Stomach (tissue), 8 donors: ENCODE measurements at regions not wholly inside any gene's neighbourhood (a gene's known extent, or its start where the extent isn't known, plus 50 kb on each side); places are given as distances from the start of the nearest gene placed in this dataset.

Source experiments
- DNase-seq, 2 donors: peaks; one replicate each; pipeline versions ENCODE4 v3.0.0 to v3.0.0-alpha.2; 2013 to 2019
- H3K27ac ChIP-seq, 5 donors: fragments of 200-600 bp in 4 of 5; sonication (generic) in 4 of 5; one replicate each; pipeline ENCODE4 v1.5.1; 2013 to 2019; ENCODE audit warnings: mild to moderate bottlenecking in 1 of 5, moderate library complexity in 1 of 5
- H3K27me3 ChIP-seq, 3 donors: fragments of 200-600 bp; sonication (generic); one replicate each; pipeline ENCODE4 v1.5.1; 2017 to 2019; ENCODE audit warnings: mixed run types in 1 of 3
- H3K36me3 ChIP-seq, 4 donors: fragments of 200-600 bp; sonication (generic); 1 replicate in 3 of 4; 2 replicates in 1 of 4; pipeline ENCODE4 v1.5.1; 2016 to 2019
- H3K4me1 ChIP-seq, 4 donors: fragments of 200-600 bp; sonication (generic); one replicate each; pipeline ENCODE4 v1.5.1; 2016 to 2019
- H3K4me3 ChIP-seq, 4 donors: fragments of 200-600 bp; sonication (generic) in 3 of 4; one replicate each; pipeline ENCODE4 v1.5.1; 2016 to 2019; ENCODE audit warnings: mild to moderate bottlenecking in 1 of 4
- H3K9me3 ChIP-seq, 4 donors: fragments of 200-600 bp; sonication (generic); one replicate each; pipeline ENCODE4 v1.5.1; 2016 to 2019
- CTCF ChIP-seq, 7 experiments: fragments of 450-650 bp in 4 of 7; fragments of 200-600 bp in 3 of 7; sonication (generic) in 3 of 7; IDR thresholded peaks; one replicate each; pipeline ENCODE4 v1.5.1; 2016 to 2019; ENCODE audit warnings: antibody characterized with exemption in 7 of 7, control low read depth in 2 of 7, mild to moderate bottlenecking in 1 of 7
- EP300 ChIP-seq: sonication (generic); formaldehyde crosslinking; IDR thresholded peaks from one replicate; pipeline ENCODE4 v1.6.1; 2017; ENCODE audit warnings: antibody characterized with exemption
- POLR2A ChIP-seq, 4 donors: fragments of 450-650 bp; IDR thresholded peaks; one replicate each; pipeline ENCODE4 v1.6.1; 2016; ENCODE audit warnings: antibody characterized with exemption in 4 of 4, control low read depth in 2 of 4, mild to moderate bottlenecking in 1 of 4, moderate library complexity in 1 of 4
- POLR2AphosphoS5 ChIP-seq, 3 donors: sonication (generic); formaldehyde crosslinking; IDR thresholded peaks; one replicate each; pipeline ENCODE4 v1.6.1; 2016; ENCODE audit warnings: antibody characterized with exemption in 3 of 3
- WGBS, 5 donors: extraction: QIAGEN DNeasy Blood & Tissue Kit in 3 of 5; methylation state at CpG; one replicate each; pipeline versions ENCODE4 v1.1.5 to v1.1.7; 2013 to 2018; 5-methylcytosine and 5-hydroxymethylcytosine counted together
- intact Hi-C: fragments of 100-400 bp; cut with DNase I; formaldehyde crosslinking; loops from one replicate; pipeline ENCODE4 v1.15.1; 2023; ENCODE audit warnings: low total_unique reads
- donor health status: healthy with polysubstance abuse.
- donor health status: Bipolar disorder and iron deficiency.
- donor health status: healthy.

- Histone ChIP-seq H3K27ac (peak overlapping the region in 3 of 5 donors; percentile 26 to 50 (median 36)), H3K4me3 (no peak overlapping the region), H3K4me1 (peaks cover 0 to 36% (median 18%) of the 10 kb centered on the region in 4 donors), H3K27me3 (no peaks in the 10 kb centered on the region), H3K36me3 (no peaks in the 10 kb centered on the region), H3K9me3 (no peaks in the 10 kb centered on the region)
- intact Hi-C loops: no loop called here
- no peak for TF ChIP-seq EP300
- no peak for TF ChIP-seq POLR2A (IDR thresholded peaks at IDR 0.05)
- TF ChIP-seq CTCF (IDR thresholded peaks at IDR 0.05): no peak
- no peak for TF ChIP-seq POLR2AphosphoS5 (IDR thresholded peaks at IDR 0.05)
- 31 to 58% (median 35%) methylated on average over 4 of the region's 4 CpGs for WGBS, 5 donors
- DNase-seq: no peak
Measured at GRCh38 chr6:105593805-105594671, 191.2 kb upstream of the PREP start.

- WGBS, 5 donors: 55 to 75% (median 75%) methylated on average over 4 of the region's 4 CpGs
- H3K9me3 ChIP-seq: no peaks in the 10 kb centered on the region
- H3K27me3 ChIP-seq: no peaks in the 10 kb centered on the region
- intact Hi-C loops: no loop called here
- H3K27ac ChIP-seq: peak overlapping the region in 3 of 5 donors; percentile 26 to 50 (median 36)
- no peak for DNase-seq
- peaks cover 0 to 36% (median 18%) of the 10 kb centered on the region in 4 donors for H3K4me1 ChIP-seq
- TF ChIP-seq POLR2AphosphoS5 (IDR thresholded peaks at IDR 0.05) (no peak), CTCF (IDR thresholded peaks at IDR 0.05) (no peak), POLR2A (IDR thresholded peaks at IDR 0.05) (no peak), EP300 (no peak)
- H3K4me3 ChIP-seq: no peak overlapping the region
- no peaks in the 10 kb centered on the region for H3K36me3 ChIP-seq
Measured at GRCh38 chr6:105593056-105593690, 190.3 kb upstream of the PREP start.

GRCh38 chr6:105592329-105592728, 189.4 kb upstream of the PREP start:
- no peaks in the 10 kb centered on the region for H3K27me3 ChIP-seq
- no peak overlapping the region for H3K4me3 ChIP-seq
- intact Hi-C loops: no loop called here
- TF ChIP-seq EP300 (no peak), CTCF (IDR thresholded peaks at IDR 0.05) (no peak), POLR2AphosphoS5 (IDR thresholded peaks at IDR 0.05) (no peak), POLR2A (IDR thresholded peaks at IDR 0.05) (no peak)
- no peak for DNase-seq
- H3K27ac ChIP-seq: peak overlapping the region in 1 of 5 donors; percentile 50
- H3K4me1 ChIP-seq: peaks cover 0 to 36% (median 18%) of the 10 kb centered on the region in 4 donors
- 78 to 94% (median 92%) methylated on average over 2 of the region's 2 CpGs for WGBS, 5 donors
- no peaks in the 10 kb centered on the region for H3K36me3 ChIP-seq
- H3K9me3 ChIP-seq: no peaks in the 10 kb centered on the region

GRCh38 chr6:105591053-105591452, 188.2 kb upstream of the PREP start:
- intact Hi-C loops: no loop called here
- H3K36me3 ChIP-seq: no peaks in the 10 kb centered on the region
- TF ChIP-seq CTCF (IDR thresholded peaks at IDR 0.05) (no peak), POLR2AphosphoS5 (IDR thresholded peaks at IDR 0.05) (no peak), EP300 (no peak), POLR2A (IDR thresholded peaks at IDR 0.05) (no peak)
- H3K4me3 ChIP-seq: no peak overlapping the region
- H3K27me3 ChIP-seq: no peaks in the 10 kb centered on the region
- 87 to 92% (median 90%) methylated on average over 2 of the region's 2 CpGs for WGBS, 5 donors
- H3K27ac ChIP-seq: no peak overlapping the region
- no peaks in the 10 kb centered on the region for H3K9me3 ChIP-seq
- DNase-seq: no peak
- H3K4me1 ChIP-seq: peaks cover 0 to 35% (median 15%) of the 10 kb centered on the region in 4 donors
